Lung (tissue), 11 donors: ENCODE measurements at regions not wholly inside any gene's neighbourhood (a gene's known extent, or its start where the extent isn't known, plus 50 kb on each side); places are given as distances from the start of the nearest gene placed in this dataset.
A peak's percentile ranks its signal among the peaks of the same experiment; 100 is the strongest.
"Not testable (repeated sequence)": the region's sequence is repeated elsewhere in the genome, so short reads cannot be mapped to it uniquely, and the experiment has no call there.

Experiments used
- ATAC-seq: fragments of 200-7000 bp; cut with Tn5 transposase; one replicate; pipeline ENCODE4 v1.9.1; 2020; ENCODE audit warnings: moderate number of reproducible peaks; ENCODE audit not compliant: insufficient read depth, low FRiP score
- DNase-seq, 3 donors: peaks; one replicate each; pipeline ENCODE4 v3.0.0-alpha.2; 2013 to 2017
- H3K27ac ChIP-seq, 2 donors: one replicate each; pipeline ENCODE4 v1.5.1; 2013; ENCODE audit warnings: mild to moderate bottlenecking in 2 of 2, moderate library complexity in 2 of 2, control low read depth in 1 of 2, inconsistent platforms in 1 of 2, low read depth in 1 of 2, low read length in 1 of 2
- H3K27me3 ChIP-seq, 3 donors: one replicate each; pipeline ENCODE4 v1.5.1; 2013; ENCODE audit warnings: low read length in 2 of 3; ENCODE audit not compliant: control insufficient read depth in 3 of 3, insufficient read depth in 3 of 3
- H3K36me3 ChIP-seq, 4 donors: one replicate each; pipeline ENCODE4 v1.5.1; 2013; ENCODE audit warnings: low read length in 4 of 4, mild to moderate bottlenecking in 1 of 4, moderate library complexity in 1 of 4; ENCODE audit not compliant: control insufficient read depth in 4 of 4, insufficient read depth in 4 of 4
- H3K4me1 ChIP-seq, 5 donors: one replicate each; pipeline ENCODE4 v1.5.1; 2013; ENCODE audit warnings: low read length in 5 of 5, mild to moderate bottlenecking in 2 of 5, moderate library complexity in 1 of 5; ENCODE audit not compliant: control insufficient read depth in 5 of 5, insufficient read depth in 5 of 5
- H3K4me3 ChIP-seq: one replicate; pipeline ENCODE4 v1.5.1; 2013; ENCODE audit warnings: mild to moderate bottlenecking, control low read depth, moderate library complexity
- H3K9ac ChIP-seq, 2 donors: one replicate each; pipeline ENCODE4 v1.5.1; 2013; ENCODE audit warnings: low read length in 2 of 2, control low read depth in 1 of 2; ENCODE audit not compliant: insufficient read depth in 1 of 2
- H3K9me3 ChIP-seq, 4 donors: one replicate each; pipeline ENCODE4 v1.5.1; 2013; ENCODE audit warnings: low read length in 3 of 4, mild to moderate bottlenecking in 1 of 4, moderate library complexity in 1 of 4; ENCODE audit not compliant: control insufficient read depth in 4 of 4, insufficient read depth in 3 of 4
- WGBS, 2 donors: extraction: QIAGEN DNeasy Blood & Tissue Kit; methylation state at CpG; one replicate each; pipeline ENCODE4 v1.1.7; 2013; 5-methylcytosine and 5-hydroxymethylcytosine counted together
- TF ChIP-seq, protein P1 (sequence below): IDR thresholded peaks from 2 replicates; pipeline ENCODE4 v1.5.1; 2012; ENCODE audit warnings: mild to moderate bottlenecking; ENCODE audit errors: control extremely low read depth, extremely low read depth
- donor health status: control.
- donor health status: control.
- donor health status: Bipolar disorder and iron deficiency.
- donor health status: healthy.
- donor health status: DM: yes; HTN: yes; CAD: no.

DNA sequence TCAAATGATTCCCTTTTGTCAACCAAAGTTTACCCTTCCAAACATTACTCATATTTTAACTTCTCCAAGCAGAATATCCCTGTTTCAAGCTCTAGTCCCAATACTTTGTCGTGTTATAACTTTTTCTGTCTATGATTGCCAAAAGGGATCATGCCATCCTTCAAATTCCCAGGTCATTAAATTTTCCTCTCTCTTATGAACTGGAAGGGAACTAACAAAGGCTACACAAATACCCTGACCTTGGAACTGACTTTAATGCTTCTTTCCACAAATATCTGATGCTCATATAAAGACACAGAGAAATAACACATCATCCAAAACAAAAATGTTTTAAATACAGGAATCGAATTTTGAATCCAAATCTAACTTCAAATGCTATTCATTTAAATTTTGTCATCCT lies 1352.7 kb downstream of the CDH11 start:
- Histone ChIP-seq H3K4me1 (peaks cover 0 to 18% (median 0%) of the 10 kb centered on the region in 5 donors), H3K27me3 (no peaks in the 10 kb centered on the region), H3K9ac (no peak overlapping the region), H3K9me3 (no peaks in the 10 kb centered on the region), H3K36me3 (no peaks in the 10 kb centered on the region), H3K4me3 (no peak overlapping the region), H3K27ac (no peak overlapping the region)
- no peak for ATAC-seq
- DNase-seq, result peak in 2 of 3 donors; percentile 70 to 76
- WGBS, 2 donors, result 54 to 80% methylated on average over 2 of the region's 2 CpGs
- TF ChIP-seq, protein P1, sequence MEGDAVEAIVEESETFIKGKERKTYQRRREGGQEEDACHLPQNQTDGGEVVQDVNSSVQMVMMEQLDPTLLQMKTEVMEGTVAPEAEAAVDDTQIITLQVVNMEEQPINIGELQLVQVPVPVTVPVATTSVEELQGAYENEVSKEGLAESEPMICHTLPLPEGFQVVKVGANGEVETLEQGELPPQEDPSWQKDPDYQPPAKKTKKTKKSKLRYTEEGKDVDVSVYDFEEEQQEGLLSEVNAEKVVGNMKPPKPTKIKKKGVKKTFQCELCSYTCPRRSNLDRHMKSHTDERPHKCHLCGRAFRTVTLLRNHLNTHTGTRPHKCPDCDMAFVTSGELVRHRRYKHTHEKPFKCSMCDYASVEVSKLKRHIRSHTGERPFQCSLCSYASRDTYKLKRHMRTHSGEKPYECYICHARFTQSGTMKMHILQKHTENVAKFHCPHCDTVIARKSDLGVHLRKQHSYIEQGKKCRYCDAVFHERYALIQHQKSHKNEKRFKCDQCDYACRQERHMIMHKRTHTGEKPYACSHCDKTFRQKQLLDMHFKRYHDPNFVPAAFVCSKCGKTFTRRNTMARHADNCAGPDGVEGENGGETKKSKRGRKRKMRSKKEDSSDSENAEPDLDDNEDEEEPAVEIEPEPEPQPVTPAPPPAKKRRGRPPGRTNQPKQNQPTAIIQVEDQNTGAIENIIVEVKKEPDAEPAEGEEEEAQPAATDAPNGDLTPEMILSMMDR, result no peak

DNA sequence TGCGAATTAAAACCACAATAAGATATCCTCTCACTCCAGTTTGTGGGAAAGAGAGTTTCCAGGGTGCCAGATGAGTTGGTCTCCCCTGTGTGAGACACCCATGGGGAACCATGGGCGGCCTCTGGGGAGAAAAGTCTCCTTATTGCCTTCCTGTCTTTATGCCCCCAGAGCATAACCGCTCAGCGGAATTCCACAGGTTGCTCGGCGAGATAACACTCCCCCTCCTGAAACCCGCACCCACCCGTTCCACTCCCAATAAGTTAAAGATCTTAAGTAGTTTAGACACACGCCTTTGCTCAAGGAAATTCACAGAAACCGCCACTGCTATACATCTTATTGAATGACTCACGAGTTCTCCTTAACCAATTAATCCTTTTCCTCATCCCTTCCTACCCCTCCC lies 1361.6 kb downstream of the CDH11 start:
- not testable (repeated sequence) for H3K27me3 ChIP-seq, H3K9ac ChIP-seq, H3K4me3 ChIP-seq, H3K27ac ChIP-seq, ATAC-seq, H3K9me3 ChIP-seq, DNase-seq, H3K4me1 ChIP-seq, H3K36me3 ChIP-seq
- 86 to 91% methylated on average over 11 of the region's 11 CpGs for WGBS, 2 donors

DNA sequence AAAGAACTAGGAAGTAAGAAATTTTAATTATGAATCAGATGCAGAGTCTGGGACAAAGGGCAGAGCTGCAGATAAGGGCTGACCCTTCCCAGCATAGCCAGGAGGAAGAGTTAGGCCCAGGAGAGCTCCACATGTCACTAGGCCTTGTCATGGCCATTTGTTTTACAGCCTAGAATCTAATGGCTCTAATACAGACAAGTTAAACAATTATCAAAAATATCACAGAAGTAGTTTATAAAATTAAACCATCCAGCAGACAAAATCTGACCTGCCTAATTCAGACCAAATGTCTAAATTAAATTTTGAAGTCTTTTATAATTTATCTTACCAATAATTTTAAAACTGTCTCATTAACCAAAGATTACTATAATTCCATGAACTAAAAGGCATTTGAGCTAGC lies 1369.5 kb downstream of the CDH11 start:
- DNase-seq (no peak), ATAC-seq (no peak)
- H3K36me3 ChIP-seq, result no peaks in the 10 kb centered on the region
- TF ChIP-seq, protein P1, result no peak
- no peaks in the 10 kb centered on the region for H3K27me3 ChIP-seq
- H3K27ac ChIP-seq, result no peak overlapping the region
- no peak overlapping the region for H3K9ac ChIP-seq
- no peaks in the 10 kb centered on the region for H3K9me3 ChIP-seq
- no peaks in the 10 kb centered on the region for H3K4me1 ChIP-seq
- H3K4me3 ChIP-seq, result no peak overlapping the region

DNA sequence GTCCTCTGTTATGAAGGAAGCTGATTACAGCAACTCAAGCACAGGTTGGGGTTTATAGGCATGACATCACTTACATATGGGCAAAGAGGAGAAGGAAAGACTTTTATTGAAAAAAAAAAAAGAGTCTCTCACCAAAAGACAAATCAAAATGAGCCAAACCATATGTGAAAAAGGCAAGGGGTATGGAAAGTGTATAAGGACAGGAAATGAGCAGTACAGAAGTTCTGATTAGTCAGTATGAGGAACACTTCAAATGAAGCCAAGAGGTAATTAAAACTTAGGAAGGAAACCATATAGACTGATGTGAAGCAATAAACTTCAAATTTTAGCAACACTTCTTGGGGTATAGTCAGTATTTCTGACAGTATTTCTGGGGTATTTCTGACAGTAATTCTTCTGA lies 1372.6 kb downstream of the CDH11 start:
- no peak for ATAC-seq
- no peak for DNase-seq
- no peak overlapping the region for H3K9ac ChIP-seq
- no peaks in the 10 kb centered on the region for H3K36me3 ChIP-seq
- peaks cover 0 to 4% (median 0%) of the 10 kb centered on the region in 4 donors for H3K9me3 ChIP-seq
- H3K4me3 ChIP-seq, result no peak overlapping the region
- TF ChIP-seq, protein P1, result no peak
- H3K27ac ChIP-seq, result no peak overlapping the region
- H3K27me3 ChIP-seq, result no peaks in the 10 kb centered on the region
- no peaks in the 10 kb centered on the region for H3K4me1 ChIP-seq
